K562 (cell line): ENCODE measurements at regions not wholly inside any gene's neighbourhood (a gene's known extent, or its start where the extent isn't known, plus 50 kb on each side); places are given as distances from the start of the nearest gene placed in this dataset.

ENCODE experiments used
- ATAC-seq: fragments of 200-7000 bp; cut with Tn5 transposase; 3 replicates; pipeline ENCODE4 v1.9.1; 2020; ENCODE audit warnings: moderate library complexity
- BruUV-seq: library from RNA; stranded (reverse); fragments of 400-500 nt; replicated peaks from 2 replicates; lab custom pipeline; 2021; lab: Mats Ljungman, UMichigan
- CTCF ChIA-PET: fragments of 300-600 bp; formaldehyde crosslinking; extraction: SDS; loops from one replicate; lab custom pipeline; 2021; ENCODE audit warnings: low intra/inter-chr PET ratio; lab: Yijun Ruan, JAX
- POLR2A ChIA-PET: fragments of 300-600, 350-650 bp; sonication (Branson Sonifier 250); formaldehyde crosslinking; extraction: SDS; loops from one replicate; lab custom pipeline; 2021; ENCODE audit warnings: antibody characterized with exemption, inconsistent platforms; lab: Yijun Ruan, JAX
- DNase-seq, 4 experiments: peaks; one replicate each; pipeline versions ENCODE4 v3.0.0 to v3.0.0-alpha.2; 2011 to 2018; ENCODE audit warnings: low spot score in 3 of 4, mixed read lengths in 3 of 4; ENCODE audit errors: extremely low read depth in 1 of 4
- FAIRE-seq: peaks from 2 replicates; lab custom pipeline; 2011; peaks lifted over from hg19 to GRCh38; lab: Jason Lieb, UNC
- H2AFZ ChIP-seq: 2 replicates; pipeline ENCODE4 v1.6.0; 2011; ENCODE audit warnings: low read depth, low read length, control low read depth, inconsistent platforms
- H3K27ac ChIP-seq: fragments of 200-600 bp; 3 replicates; pipeline ENCODE4 v1.8.0; 2011; ENCODE audit warnings: low read depth, mild to moderate bottlenecking, control low read depth, inconsistent platforms, low read length, moderate library complexity, mixed read lengths; ENCODE audit errors: extremely low read depth
- H3K27me3 ChIP-seq, 2 experiments: fragments of 300-600 bp in 1 of 2; 2 replicates in 1 of 2; 3 replicates in 1 of 2; pipeline versions ENCODE4 v1.6.0 to v1.8.0; 2011; ENCODE audit warnings: inconsistent platforms in 2 of 2, low read length in 2 of 2, mild to moderate bottlenecking in 1 of 2, mixed read lengths in 1 of 2, moderate library complexity in 1 of 2; ENCODE audit not compliant: control insufficient read depth in 2 of 2, insufficient read depth in 2 of 2
- H3K36me3 ChIP-seq: fragments of 300-600 bp; 3 replicates; pipeline ENCODE4 v1.8.0; 2011; ENCODE audit warnings: mild to moderate bottlenecking, low read length, inconsistent platforms; ENCODE audit not compliant: control insufficient read depth, insufficient read depth
- H3K4me1 ChIP-seq, 2 experiments: fragments of 200-600 bp in 1 of 2; replicated peaks in 1 of 2; 2 replicates in 1 of 2; 3 replicates in 1 of 2; pipeline versions ENCODE4 v1.5.1 to v1.8.0; 2011; ENCODE audit warnings: inconsistent platforms in 2 of 2, low read length in 2 of 2, mild to moderate bottlenecking in 1 of 2, mixed read lengths in 1 of 2, moderate library complexity in 1 of 2; ENCODE audit not compliant: control insufficient read depth in 2 of 2, insufficient read depth in 2 of 2
- H3K4me2 ChIP-seq: 2 replicates; pipeline ENCODE4 v1.6.1; 2011; ENCODE audit warnings: low read length, control low read depth, inconsistent platforms, mixed read lengths; ENCODE audit not compliant: insufficient read depth
- H3K4me3 ChIP-seq: fragments of 200-600 bp; sonication (generic), shearing (Covaris generic); 2 replicates; pipeline ENCODE4 v1.5.1; 2016; ENCODE audit warnings: control low read depth, inconsistent platforms
- H3K79me2 ChIP-seq: fragments of 200-600 bp; 3 replicates; pipeline ENCODE4 v1.8.0; 2011; ENCODE audit warnings: low read length, inconsistent platforms; ENCODE audit not compliant: control insufficient read depth, insufficient read depth
- H3K9ac ChIP-seq, 2 experiments: 2 replicates each; pipeline versions ENCODE4 v1.6.0 to v1.6.1; 2011; ENCODE audit warnings: low read depth in 2 of 2, low read length in 2 of 2, control low read depth in 1 of 2, inconsistent platforms in 1 of 2, mild to moderate bottlenecking in 1 of 2, mixed read lengths in 1 of 2; ENCODE audit not compliant: insufficient read depth in 1 of 2
- H3K9me1 ChIP-seq: one replicate; pipeline ENCODE4 v1.6.0; 2011; ENCODE audit warnings: inconsistent platforms, mild to moderate bottlenecking, low read length, moderate library complexity; ENCODE audit not compliant: control insufficient read depth, insufficient read depth
- H3K9me3 ChIP-seq: replicated peaks from 2 replicates; pipeline ENCODE4 v1.5.1; 2011; ENCODE audit warnings: low read depth, low read length, inconsistent platforms; ENCODE audit not compliant: control insufficient read depth, insufficient read depth
- H4K20me1 ChIP-seq: replicated peaks from 2 replicates; pipeline ENCODE4 v1.6.1; 2011; ENCODE audit warnings: low read length, inconsistent platforms, mixed read lengths; ENCODE audit not compliant: control insufficient read depth, insufficient read depth
- ATF4 ChIP-seq: fragments of 450-650 bp; formaldehyde crosslinking; IDR thresholded peaks from 2 replicates; pipeline ENCODE4 v1.4.0; 2022; ENCODE audit warnings: mild to moderate bottlenecking, moderate library complexity
- BCL6 ChIP-seq: fragments of 250-450 bp; sonication (Bioruptor Pico); IDR thresholded peaks from 2 replicates; pipeline ENCODE4 v1.4.0; 2020
- CEBPG ChIP-seq, 3 experiments: fragments of 200-800 bp in 1 of 3; sonication (Bioruptor generic) in 1 of 3; sonication (generic) in 1 of 3; formaldehyde crosslinking in 1 of 3; IDR thresholded peaks in 2 of 3; conservative IDR thresholded peaks in 1 of 3; 2 replicates each; pipeline versions ENCODE4 v1.6.1 to v1.8.0; 2016 to 2022; ENCODE audit warnings: missing compliant biosample characterization in 2 of 3, missing genetic modification characterization in 2 of 3, mild to moderate bottlenecking in 1 of 3, missing genetic modification reagents in 1 of 3
- MTA3 ChIP-seq: fragments of 450-650 bp; formaldehyde crosslinking; IDR thresholded peaks from 2 replicates; pipeline ENCODE4 v1.6.1; 2017; ENCODE audit warnings: mild to moderate bottlenecking, borderline replicate concordance
- RAD21 ChIP-seq, 2 experiments: fragments of 250-450 bp in 1 of 2; fragments of 450-650 bp in 1 of 2; sonication (Bioruptor Pico) in 1 of 2; formaldehyde crosslinking in 1 of 2; IDR thresholded peaks in 1 of 2; conservative IDR thresholded peaks in 1 of 2; 2 replicates each; pipeline versions ENCODE4 v1.4.0 to v1.8.0; 2020 to 2022; ENCODE audit warnings: mild to moderate bottlenecking in 2 of 2, moderate library complexity in 1 of 2
- TSC22D4 ChIP-seq: fragments of 450-650 bp; IDR thresholded peaks from 2 replicates; pipeline ENCODE4 v1.6.1; 2016; ENCODE audit warnings: missing genetic modification characterization, missing biosample characterization, control low read depth
- ZSCAN32 ChIP-seq: fragments of 450-650 bp; formaldehyde crosslinking; IDR thresholded peaks from 2 replicates; pipeline ENCODE4 v1.4.0; 2020; ENCODE audit warnings: mild to moderate bottlenecking, moderate library complexity
- WGBS: fragments of 100-300 bp; shearing (Covaris generic); methylation state at CpG from one replicate; pipeline ENCODE4 v1.1.6; 2016; ENCODE audit warnings: low coverage, mixed read lengths; ENCODE audit not compliant: insufficient coverage; ENCODE audit errors: missing lambda C conversion rate; 5-methylcytosine and 5-hydroxymethylcytosine counted together
- in situ Hi-C: fragments of 300-500 bp; cut with MboI; formaldehyde crosslinking; loops from 4 replicates; pipeline ENCODE4 v1.15.0; 2018; ENCODE audit warnings: inconsistent platforms, mixed read lengths
- intact Hi-C: fragments of 100-400 bp; cut with micrococcal nuclease; formaldehyde crosslinking; loops from 2 replicates; pipeline ENCODE4 v1.14.2; 2022
- TF ChIP-seq, protein P1 (sequence below), 2 experiments: fragments of 450-650 bp in 1 of 2; sonication (generic) in 1 of 2; formaldehyde crosslinking in 1 of 2; IDR thresholded peaks in 1 of 2; conservative IDR thresholded peaks in 1 of 2; 2 replicates each; pipeline versions ENCODE4 v1.6.1 to v1.8.1; 2016 to 2023; ENCODE audit warnings: mild to moderate bottlenecking in 2 of 2, moderate library complexity in 2 of 2, inconsistent platforms in 1 of 2, missing genetic modification reagents in 1 of 2

DNA sequence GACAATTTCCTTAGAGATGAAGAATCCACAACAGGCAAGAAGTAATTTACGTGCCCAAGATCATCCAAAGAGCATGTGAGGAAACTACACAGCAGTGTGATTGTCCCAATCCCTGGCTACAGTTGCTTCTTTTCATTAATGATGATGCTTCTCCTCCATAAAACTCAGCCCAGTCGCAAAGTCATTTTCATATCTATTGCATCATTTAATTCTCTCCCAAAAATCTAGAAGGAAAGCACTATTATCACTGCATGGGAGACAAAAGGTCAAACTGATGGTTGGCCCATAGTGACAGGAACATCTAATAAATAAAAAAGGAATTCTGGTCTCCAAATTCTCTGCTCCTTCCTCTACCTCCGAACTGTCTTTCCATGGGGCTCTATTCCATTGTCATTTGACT, 103.5 kb upstream of the SERP2 start:
- DNase-seq = no peak
- no peak overlapping the region for H3K27ac ChIP-seq
- WGBS = 61% methylated on average over 3 of the region's 3 CpGs
- no peaks in the 10 kb centered on the region for H3K9me1 ChIP-seq
- ChIA-PET CTCF (no interaction called here), POLR2A (no interaction called here)
- in situ Hi-C loops (no loop called here), intact Hi-C loops (no loop called here)
- H3K4me1 ChIP-seq = peaks cover 0 to 24% of the 10 kb centered on the region in 2 experiments; a peak in 4 of 5 replicates
- H3K4me3 ChIP-seq = no peak overlapping the region
- no peak overlapping the region for H3K4me2 ChIP-seq
- TF ChIP-seq MTA3 (no peak), BCL6 (CRISPR knock-in tag) (no peak), CEBPG (CRISPR knock-in tag; IDR thresholded peaks at IDR 0.05) (peak; percentile 35; the same call in 1 of the 2 replicates), CEBPG (tag; conservative IDR thresholded peaks at IDR 0.05 in 1 of 2, IDR thresholded peaks at IDR 0.05 in 1 of 2) (peak; percentile 65 to 73), ATF4 (CRISPR knock-in tag) (peak; percentile 64; the same call in 1 of the 2 replicates), TSC22D4 (tag) (no peak), ZSCAN32 (CRISPR knock-in tag) (peak; percentile 71; the same call in 1 of the 2 replicates), RAD21 (CRISPR knock-in tag; conservative IDR thresholded peaks at IDR 0.05 in 1 of 2, IDR thresholded peaks at IDR 0.05 in 1 of 2) (no peak)
- TF ChIP-seq, protein P1, sequence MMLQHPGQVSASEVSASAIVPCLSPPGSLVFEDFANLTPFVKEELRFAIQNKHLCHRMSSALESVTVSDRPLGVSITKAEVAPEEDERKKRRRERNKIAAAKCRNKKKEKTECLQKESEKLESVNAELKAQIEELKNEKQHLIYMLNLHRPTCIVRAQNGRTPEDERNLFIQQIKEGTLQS (IDR thresholded peaks at IDR 0.05) = peak; percentile 51; the same call in 1 of the 2 replicates
- TF ChIP-seq, protein P1 (CRISPR knock-in tag; conservative IDR thresholded peaks at IDR 0.05) = no peak
- H4K20me1 ChIP-seq = no peaks in the 10 kb centered on the region
- H3K9ac ChIP-seq = no peak overlapping the region
- H2AFZ ChIP-seq = no peak overlapping the region
- no peak for FAIRE-seq
- H3K27me3 ChIP-seq = no peaks in the 10 kb centered on the region; a peak in 1 of 5 replicates
- H3K9me3 ChIP-seq = no peaks in the 10 kb centered on the region
- no peaks in the 10 kb centered on the region for H3K36me3 ChIP-seq
- no TSS peak for BruUV-seq
- no peaks in the 10 kb centered on the region for H3K79me2 ChIP-seq
- ATAC-seq = no peak
